ENCODE measurements at regions not wholly inside any gene's neighbourhood (a gene's known extent, or its start where the extent isn't known, plus 50 kb on each side); places are given as distances from the start of the nearest gene placed in this dataset.

DNA sequence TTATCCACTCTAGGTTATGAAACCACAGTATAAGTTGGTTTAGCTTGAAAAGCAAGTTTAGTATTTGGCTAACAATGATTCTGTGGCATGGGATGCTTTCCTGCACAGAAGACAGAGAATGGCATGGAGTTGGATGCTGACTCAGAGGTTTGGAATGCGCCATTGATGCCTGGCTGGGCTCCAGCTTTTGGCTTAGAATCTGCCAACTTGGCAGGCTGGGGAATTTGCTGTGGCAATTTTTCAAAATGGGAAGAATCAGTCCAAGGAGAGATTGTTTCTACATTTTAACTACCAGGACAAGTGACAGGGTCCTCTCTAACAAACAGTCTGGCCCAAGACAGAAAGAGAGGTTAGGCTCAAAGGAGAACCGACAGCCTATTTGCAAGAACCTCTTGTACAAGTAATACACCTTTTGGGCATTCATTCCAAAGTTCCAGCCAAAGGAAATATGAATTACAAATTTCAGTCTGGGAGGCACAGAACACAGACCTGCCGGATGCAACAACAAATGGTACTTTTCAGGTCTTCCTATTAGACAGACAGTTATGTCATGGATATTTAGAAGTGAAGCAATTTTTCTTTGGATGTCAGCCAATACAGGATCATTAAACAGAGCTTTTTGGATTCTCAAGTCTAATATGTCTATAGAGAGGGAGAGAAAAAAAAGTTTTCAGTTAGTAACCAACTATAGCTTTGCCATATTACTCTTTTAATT is 1027.7 kb downstream of the TMEM182 start:
- TF ChIP-seq EZH2 (IDR thresholded peaks at IDR 0.05; ENCODE audit: insufficient read depth, poor library complexity, severe bottlenecking), result no peak
- TF ChIP-seq EZH2phosphoT487 (IDR thresholded peaks at IDR 0.05; ENCODE audit: insufficient read depth, low read depth), result no peak

Measured in GM23248 (cell line).